ENCODE measurements at regions not wholly inside any gene's neighbourhood (a gene's known extent, or its start where the extent isn't known, plus 50 kb on each side); places are given as distances from the start of the nearest gene placed in this dataset.
"Not testable (repeated sequence)": the region's sequence is repeated elsewhere in the genome, so short reads cannot be mapped to it uniquely, and the experiment has no call there.

DNA sequence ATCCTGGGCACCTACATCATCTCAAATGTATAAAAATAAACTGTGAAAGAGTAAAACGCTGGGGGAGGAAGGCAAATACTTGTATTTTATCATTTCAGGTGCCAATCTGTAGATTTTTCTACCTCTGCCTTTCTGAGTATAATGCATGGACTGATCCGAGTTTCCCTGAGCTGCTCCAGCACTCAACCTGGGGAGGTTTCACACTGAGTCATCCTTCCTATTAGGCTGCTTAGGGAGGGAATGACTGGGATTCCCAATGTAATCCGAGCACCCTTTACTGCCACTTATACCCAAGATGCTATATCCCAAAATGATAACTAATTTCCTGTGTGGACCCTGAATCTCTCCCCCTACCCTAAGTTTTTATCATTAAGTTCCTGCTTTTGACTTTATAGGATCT is 126.6 kb downstream of the HNRNPD start:
- no peak for DNase-seq

DNA sequence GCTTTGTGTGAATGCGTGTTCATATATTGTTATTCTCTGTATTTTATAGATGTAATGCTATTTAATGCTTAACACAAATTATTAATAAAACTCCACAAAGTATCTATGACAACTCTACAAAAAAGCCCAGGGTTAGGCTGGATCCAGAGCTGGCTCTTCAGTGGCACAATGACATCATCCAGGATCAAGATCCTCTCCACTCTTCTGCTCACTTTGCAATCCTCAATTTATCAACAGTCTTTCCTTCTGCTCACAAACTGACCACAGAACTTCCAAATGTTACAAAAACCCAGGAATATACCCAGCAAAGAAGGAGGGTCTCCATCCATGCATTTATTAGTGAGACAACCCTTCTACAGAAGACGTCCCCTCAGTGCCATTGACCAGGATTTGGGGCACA is 132.3 kb downstream of the HNRNPD start:
- DNase-seq: no peak

DNA sequence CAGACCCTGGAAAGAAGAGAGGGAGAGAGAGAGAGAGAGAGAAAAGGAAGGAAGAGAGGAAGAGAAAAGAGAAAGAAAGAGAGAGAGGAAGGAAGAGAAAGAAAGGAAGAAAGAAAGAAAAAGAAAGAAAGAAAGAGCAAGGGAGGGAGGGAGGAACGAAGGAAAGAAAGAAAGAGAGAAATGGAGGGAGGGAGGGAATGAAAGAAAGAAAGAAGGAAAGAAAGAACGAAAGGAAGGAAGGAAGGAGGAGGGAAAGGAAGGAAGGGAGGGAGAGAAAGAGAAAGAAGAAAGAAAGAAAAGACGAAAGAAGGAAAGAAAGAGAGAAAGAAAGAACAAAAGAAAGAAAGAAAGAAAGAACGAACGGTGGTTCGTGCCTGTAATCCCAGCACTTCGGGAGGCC is 133.4 kb downstream of the HNRNPD start:
- DNase-seq: no peak

DNA sequence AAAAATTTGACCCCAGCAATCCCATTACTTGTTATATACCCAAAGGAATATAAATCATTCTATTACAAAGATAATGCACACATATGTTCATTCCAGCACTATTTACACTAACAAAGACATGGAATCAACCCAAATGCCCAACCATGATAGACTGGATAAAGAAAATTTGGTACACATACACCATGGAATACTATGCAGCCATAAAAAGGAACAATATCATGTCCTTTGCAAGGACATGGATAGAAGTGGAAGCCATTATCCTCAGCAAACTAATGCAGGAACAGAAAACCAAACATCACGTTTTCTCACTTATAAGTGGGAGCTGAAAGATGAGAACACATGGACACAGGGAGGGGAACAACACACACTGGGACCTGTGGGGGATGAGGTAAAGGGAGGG is 136.6 kb downstream of the HNRNPD start:
- DNase-seq: not testable (repeated sequence)

DNA sequence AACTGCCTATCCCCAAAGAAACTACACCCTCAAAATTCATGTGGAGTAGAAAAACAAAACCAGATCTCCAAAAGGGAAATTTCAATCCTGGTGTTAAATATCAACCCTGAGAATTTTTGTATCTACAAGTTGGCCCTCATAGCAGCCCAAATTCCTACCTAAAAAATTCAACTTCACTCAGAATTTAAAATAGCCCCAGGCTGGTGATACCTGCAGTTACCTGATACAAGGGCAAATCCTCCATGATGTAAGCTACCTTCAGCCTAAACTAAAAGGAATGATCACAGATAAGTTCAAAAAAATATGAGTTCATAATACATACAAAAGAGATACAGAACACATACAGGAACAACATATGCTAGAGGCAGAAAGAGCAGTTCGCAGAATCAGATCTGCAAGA is 138.4 kb downstream of the HNRNPD start:
- no peak for DNase-seq

DNA sequence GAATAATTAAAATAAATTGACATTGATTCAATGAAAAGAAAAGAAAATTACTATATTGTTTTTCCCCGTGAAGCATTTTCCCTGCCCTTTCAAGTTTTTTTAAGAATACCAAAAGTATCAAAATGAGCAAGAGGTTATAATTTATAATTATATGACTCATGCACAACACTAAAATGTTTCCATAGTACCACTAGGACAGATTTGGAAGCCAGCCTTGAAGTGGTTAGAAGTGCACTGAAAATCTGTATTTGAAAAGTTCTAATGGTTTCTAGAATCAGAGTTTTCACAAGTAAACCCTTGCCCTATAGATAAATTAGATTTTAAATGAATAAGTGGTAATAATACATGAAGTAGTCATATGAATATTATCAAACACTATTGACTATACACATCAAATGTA is 140.9 kb downstream of the HNRNPD start:
- DNase-seq: no peak

DNA sequence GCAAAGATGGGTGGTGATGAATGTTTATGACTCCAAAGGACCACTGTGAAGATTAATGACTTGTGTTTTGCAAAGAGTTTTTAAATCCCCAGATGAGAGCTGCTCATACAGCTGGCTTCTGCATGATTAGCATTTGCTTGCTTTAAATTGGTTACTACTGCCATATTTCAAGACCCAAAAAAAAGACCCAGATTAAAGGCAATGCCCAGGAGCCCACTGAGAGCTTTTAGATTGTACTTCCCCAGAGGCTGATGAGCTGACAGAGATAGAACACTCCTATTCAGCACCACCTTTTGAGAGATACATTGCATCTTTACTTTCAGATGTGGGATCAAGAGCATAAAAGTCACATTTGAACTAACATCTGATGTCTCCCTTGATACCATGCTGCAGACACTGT is 142.0 kb downstream of the HNRNPD start:
- no peak for DNase-seq

DNA sequence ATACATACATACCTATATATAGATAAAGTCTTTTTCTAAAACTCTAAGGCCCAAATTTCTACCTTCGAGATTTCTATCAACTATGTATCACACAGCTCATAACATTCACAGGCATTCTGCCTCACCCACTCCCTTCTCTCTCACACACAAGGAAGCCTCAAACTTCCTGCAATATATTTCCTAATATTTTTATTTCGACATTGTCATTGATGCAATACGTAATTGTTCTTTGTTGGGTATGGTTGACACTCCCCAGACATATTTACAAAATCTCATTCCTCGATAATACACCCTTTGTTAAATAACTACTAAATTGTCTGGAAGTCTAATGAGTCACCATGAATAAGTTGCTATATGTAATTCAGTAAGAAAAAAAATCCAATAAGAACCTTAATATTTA is 143.5 kb downstream of the HNRNPD start:
- DNase-seq: no peak

DNA sequence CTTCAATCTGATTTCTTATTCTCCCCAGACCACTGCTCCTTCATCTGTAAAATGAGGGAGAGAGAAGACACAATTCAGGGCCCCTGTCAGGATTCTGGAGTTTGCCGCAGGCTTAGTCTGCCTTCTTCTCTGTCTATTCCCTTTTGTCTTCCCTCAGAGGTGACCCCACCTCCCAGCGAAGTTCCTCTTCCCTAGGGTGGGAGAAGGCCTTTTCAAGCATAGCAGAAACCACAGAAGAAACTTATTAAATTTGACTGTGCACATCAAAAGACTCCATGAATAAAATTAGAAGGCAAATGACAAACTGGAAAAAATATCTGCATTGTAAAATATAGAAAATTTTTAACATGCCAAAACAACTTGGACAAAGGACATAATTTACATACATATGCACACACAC is 148.8 kb downstream of the HNRNPD start:
- DNase-seq: no peak

DNA sequence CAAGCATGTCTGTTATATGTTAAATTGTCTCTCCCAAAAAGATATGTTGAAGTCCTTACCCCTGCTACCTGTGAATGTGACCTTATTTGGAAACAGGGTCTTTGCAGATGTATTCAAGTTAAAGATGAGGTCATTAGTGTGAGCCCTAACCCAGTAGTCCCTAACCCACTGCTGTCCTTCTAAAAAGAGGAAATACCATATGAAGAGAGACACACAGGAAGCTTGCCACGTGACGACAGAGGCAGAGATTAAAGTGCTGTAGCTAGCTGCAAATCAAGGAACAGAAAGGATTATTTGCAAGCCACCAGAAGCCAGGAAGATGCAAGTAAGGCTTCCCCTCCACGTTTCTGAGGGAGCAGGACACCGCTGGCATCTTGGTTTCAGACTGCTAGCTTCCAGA is 150.1 kb downstream of the HNRNPD start:
- no peak for DNase-seq

DNA sequence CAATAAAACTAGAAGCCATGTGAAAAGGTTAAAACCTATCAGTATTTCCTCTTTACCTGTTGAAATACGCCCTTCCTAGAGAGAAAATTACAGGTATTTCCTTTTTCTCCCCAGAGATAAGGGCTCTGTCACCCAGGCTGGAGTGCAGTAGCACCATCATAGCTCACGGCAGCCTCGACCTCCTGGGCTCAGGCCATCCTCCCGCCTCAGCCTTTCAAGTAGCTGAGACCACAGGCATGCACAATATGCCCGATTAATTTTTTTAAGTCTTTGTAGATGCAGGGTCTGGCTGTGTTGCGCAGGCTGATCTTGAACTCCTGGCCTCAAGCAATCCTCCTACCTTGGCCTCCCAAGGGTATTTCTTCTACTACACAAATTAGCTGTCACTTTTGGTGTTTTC is 154.4 kb downstream of the HNRNPD start:
- no peak for DNase-seq

DNA sequence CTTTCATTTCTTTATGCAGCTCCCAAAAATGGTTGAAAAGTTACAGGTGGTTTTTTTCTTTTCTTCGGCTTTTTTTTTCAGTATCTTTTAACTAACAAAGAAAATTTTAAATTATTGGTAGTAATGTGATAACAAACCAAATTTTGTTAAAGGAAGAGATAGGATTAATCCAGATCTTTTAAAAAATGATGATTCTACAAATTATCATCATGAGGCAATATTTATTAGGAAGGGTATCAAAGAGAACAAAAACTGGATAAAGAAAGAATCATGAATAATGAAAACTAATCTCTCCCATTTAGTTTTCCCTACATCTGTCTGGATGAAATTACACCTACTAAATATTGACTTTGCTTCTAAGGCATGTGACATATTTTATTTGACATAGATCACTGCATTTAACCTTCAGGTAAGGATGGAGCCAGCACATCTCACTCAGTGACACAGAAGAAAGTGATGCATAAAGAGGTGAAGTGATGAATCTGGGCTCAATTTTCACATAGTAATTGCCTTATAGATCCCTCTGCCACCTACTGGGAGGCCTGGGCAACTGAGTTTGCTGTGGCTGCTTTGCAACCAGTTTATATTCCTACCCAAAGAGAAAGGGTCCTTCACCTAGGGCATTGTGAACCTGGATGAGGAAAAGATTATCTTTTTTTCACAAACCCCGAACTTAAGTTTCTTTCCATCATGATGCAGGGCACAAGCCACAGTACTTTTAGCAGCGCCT is 155.6 kb downstream of the HNRNPD start:
- DNase-seq: no peak

DNA sequence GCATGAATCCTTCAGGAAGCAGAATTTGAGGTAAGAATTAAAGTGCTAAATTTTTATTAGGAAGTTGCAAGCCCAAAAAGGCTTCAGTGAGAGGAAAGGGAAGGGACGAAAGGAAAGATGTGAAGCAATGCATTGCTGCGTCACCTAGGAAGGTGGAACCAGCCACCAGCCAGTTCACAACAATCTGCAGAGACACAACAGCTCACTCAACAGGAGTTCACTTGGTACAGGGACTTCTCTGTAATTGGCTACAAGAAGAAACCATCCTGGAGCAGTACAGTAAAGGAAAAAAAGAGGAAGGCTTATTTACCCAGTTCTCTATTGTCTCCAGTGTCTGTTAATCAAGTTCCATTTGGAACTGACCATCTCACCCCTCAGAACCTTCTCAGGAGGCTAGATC is 157.6 kb downstream of the HNRNPD start:
- no peak for DNase-seq

DNA sequence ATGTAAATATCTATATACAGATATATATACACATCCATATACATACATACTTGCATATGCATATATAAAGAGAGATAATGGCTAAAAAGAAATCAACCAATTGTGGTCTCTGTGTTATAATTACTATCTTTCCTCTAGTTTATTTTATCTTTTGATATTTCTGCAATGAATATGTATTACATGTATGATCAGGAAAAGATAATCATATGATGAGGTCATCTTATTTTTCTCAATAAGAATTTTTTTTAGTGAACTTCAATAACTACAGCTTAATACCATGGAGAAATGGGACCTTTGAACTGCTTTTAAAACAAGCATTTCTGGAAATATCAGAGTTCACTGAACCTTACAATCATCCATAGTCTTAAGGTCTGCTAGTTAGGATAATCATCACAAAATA is 158.0 kb downstream of the HNRNPD start:
- DNase-seq: no peak

DNA sequence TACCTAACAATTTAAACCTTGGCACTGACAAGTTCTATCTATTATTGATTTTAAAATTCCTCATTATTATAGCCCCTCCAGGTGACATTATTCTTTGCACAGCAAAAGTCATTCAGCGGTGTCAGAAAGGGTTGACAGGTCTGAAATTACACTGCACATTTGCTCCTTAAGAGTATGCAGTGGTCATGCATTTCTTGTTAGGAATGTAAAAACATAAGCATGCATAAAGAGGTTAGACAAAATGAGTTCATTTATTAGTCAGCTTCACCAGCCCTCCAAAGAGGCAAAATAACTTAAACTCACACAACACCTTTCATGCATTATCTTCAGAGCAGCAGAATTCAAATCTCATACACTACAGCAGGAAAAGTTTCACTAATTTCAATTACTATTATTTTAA is 158.8 kb downstream of the HNRNPD start:
- DNase-seq: no peak

DNA sequence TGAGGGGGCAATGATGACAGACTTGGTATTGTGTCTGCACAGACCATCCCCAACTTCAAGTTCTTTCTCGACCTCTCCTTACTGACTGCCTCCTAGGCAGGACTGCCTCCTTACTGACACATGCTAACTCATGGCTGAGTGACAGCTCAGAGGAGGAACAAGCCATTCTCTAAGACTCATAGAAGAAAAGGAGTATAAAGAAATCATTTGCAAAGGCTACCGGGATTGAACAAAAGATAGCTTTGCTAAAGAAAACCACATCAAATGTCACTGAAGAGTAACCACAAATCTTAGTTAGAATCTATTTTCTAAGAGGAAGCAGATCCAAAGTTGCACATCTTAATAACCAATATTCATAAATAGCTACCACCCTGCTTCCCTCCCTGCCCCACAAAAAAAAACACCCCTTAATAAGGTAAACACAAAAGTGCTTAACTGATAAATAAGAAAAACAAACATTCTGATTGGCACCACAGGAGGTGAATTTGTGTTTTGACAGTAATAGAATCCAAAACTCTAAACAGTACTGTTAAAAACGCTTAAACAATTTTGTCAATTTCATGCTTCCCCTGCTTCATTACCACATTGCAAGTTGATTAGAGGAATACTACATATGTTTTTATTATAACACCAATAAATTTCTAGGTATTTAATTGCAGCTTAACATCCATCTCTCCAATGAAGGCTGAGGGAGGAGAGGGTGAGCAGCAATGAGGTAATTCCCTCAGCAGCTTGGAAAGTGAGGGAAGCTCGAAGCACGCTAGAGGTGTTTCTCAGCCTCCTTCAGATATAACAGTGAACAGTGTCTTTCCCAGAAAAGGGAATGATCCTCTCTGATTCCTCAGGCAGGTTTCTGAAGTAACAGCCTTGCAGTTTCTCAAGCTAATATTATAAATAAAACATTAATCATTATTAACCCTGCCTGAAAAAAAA is 160.0 kb downstream of the HNRNPD start:
- no peak for DNase-seq

DNA sequence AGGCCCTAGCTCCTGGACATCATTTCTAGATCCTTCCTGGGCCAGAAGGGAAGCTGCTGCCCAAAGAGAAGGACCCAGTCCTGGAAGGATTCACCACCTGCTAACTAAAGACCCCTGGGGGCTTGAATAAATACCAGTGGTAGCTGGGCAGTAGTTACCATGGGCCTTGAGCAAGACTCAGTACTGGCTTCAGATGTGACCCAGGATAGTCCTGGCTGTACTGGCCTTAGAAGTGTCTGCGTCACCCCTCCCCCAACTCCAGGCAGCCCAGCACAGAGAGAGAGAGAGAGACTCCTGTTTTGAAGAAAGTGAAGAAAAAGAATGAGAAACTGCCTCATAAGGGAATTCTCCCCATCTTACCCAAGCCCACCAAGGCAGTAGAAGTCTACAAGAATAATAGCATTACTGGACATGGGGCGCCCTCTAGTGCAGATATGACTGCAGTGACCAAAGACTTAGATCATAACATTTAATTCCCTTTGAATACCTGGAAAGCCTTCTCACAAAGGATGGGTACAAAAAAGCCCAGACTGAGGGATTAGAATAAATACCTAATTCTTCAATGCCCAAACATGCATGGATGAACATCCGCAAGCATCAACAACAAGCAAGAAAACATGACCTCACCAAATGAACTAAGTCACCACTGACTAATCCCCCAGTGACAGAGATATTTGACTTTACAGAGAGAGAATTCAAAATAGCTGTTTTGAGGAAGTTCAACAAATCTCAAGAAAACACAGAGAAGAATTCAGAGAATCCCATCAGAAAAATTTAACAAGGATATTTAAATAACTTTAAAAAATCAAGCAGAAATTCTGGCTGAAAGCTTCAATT is 171.8 kb downstream of the HNRNPD start:
- peak; percentile 39 to 50 for DNase-seq

DNA sequence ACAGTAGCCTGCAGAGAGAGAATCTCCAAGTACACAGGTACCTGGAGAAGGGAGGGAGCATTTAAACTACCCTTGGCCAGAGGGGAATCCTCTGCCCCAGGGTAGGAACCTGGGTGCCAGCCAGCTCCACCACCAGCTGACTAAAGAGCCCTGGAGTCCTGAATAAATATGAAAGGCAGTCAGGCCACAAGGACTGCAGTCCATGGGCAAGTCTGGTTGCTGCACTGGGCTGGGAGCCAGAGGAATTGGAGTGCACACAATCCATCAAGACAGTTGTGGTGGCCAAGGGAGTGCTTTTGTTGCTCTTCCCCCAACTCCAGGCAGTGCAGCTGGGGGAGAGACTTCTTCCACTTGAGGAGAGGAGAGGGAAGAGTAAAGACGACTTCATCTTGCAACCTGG is 172.5 kb downstream of the HNRNPD start:
- no peak for DNase-seq

DNA sequence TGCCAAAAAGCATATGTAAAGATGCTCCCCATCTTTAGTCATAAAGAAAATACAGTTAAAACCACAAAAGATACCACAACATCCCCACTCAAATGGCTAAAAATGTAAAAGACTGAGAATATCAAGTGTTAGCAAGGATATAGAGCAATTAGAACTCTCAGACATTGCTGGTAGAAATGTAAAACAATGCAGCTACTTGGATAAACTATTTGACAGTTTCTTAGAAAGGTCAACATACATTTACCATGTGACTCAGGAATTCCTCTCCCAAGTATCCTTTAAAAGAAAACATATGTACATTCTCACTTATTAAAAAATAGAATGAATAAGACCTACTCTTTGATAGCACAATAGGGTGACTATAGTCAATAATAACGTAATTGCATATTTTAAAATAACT is 173.7 kb downstream of the HNRNPD start:
- no peak for DNase-seq

DNA sequence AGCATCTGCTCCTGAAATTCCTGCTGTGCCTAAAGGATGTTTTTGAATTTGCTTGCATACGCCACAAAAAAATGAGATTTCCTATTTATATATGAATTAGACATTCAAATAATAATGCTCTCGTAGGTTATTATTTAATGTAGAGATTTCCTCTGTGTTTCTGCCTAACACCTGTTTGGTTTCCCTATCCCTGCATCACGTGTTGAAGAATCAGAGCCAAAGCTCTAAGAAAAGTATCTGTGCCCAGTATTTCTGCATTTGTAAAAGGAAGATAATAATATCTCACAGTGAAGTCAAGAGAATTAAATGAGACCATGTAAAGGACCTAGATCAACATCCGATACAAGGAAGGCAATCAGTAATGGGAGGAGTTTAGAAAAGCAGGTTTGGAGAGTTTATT is 179.5 kb downstream of the HNRNPD start:
- DNase-seq: no peak

DNA sequence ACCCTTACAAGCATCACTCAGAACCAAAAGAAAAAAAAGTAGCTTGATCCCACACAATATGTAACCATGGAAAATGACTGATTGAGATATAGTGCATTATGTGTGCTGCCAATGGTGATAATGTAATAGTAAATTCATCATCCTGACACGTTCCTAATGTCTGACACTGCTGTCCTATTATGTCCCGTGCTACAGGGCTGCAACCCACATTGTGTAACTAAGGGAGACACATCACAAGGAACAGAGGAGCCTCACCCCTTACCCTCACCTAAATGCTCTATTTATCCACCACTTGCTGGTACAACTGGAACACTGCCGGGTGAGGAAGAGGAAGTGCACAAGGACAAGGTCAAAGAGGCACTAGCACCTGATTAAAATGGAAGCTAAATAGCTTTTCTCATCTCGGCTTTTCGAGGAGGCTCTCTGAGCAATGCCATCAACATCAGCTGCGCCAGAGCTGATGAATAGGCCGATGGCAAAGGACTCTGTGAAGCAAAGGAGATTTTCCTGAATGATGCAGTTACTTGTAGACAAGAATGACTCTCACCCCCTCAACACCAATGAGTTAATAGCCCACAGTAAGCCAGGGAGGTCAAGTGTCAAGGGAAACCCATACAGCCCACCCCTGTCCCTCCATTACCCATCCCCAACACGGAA is 181.6 kb downstream of the HNRNPD start:
- DNase-seq: no peak

DNA sequence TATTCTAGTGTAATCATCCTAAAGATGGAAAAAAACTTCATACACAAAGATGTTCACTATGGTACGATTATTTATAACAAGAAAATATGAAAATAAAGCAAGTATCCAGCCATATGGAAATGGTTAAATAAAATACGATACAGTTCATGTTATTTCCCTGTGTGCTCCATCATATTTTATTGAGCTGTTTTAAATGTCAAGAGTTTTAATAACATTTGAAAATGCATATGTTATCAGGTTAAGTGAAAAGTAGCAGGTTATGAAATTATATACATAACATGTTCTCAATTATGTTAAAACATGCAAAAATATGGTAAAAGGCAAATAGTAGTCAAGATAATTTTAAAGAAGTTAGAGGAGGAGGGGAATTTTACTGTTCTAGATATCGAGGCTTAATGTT is 192.0 kb downstream of the HNRNPD start:
- DNase-seq: no peak

DNA sequence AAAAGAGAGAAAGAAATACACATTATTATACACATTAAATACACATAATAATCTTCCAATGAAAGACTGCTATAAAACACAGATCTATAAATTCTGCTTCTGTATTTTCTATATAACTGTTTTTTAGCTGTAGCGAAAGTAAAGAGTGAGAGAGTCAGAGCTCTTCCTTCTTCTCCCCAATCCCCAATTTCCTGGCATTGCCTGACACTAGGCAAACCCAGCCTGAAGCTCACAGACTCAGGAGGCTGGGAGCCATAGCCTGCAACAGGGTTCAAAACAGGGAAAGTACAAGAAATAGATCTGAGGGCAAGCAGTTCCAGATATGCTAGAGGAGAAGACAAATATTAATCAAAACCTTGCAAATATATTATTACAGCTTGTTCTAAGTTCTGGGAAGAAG is 201.6 kb downstream of the HNRNPD start:
- no peak for DNase-seq
